ENCODE measurements at regions not wholly inside any gene's neighbourhood (a gene's known extent, or its start where the extent isn't known, plus 50 kb on each side); places are given as distances from the start of the nearest gene placed in this dataset.

GRCh38 chr5:93829346-93829745, 87.9 kb upstream of the POU5F2 start:
- H3K4me3 ChIP-seq (ENCODE audit: low read depth, low read length): no peak overlapping the region
- no peak for TF ChIP-seq CTCF (IDR thresholded peaks at IDR 0.05; ENCODE audit: low read depth, low read length)

DNA sequence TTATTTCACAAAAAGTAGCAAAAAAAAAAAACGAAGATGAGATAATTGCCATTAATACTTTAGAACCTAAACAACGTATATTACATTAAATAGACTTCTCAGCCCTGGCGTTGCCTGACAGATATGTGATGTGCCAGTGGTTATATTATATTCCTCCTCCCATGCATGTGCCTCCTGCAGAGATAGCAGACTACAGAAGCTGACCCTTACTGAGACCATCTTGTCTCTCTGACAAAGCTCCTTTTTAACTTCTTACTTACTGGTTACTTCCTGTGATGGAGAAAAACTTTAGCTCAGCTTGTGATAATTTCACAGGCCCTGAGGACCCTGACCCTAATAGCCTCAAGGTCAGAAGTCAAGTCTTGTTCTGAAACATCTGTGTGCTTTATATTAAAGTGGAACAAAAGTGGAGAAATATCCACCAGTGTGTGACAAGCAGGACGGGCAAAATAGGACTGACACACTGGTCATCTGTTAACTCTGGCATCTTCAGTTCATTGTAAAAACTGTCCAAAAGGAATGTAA, 80.6 kb upstream of the POU5F2 start:
- no peak for TF ChIP-seq CTCF (IDR thresholded peaks at IDR 0.05; ENCODE audit: low read depth, low read length)
- no peak overlapping the region for H3K4me3 ChIP-seq (ENCODE audit: low read depth, low read length)

GRCh38 chr5:93819668-93820067, 78.3 kb upstream of the POU5F2 start:
- H3K4me3 ChIP-seq (ENCODE audit: low read depth, low read length): no peak overlapping the region
- TF ChIP-seq CTCF (IDR thresholded peaks at IDR 0.05; ENCODE audit: low read depth, low read length): no peak

GRCh38 chr5:93810780-93811179, 69.4 kb upstream of the POU5F2 start:
- no peak for TF ChIP-seq CTCF (IDR thresholded peaks at IDR 0.05; ENCODE audit: low read depth, low read length)
- no peak overlapping the region for H3K4me3 ChIP-seq (ENCODE audit: low read depth, low read length)

DNA sequence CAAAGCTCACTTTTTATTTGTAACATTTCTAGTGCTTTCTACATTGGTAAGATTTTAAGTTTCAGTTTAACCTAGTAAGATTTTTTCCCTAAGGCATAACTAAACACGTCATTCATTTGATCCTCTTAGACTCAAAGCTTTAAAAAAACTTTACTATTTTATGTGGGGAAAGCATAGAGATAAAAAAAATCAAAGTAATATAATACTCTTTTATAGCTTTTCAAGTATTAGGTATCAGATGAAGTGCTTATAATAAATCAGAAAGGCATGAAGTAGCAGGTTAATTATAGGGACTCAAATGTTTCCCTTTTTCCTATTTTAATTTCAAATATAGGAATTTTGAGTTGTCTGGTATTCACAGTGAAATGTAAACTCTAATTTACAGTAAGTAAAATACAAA, 68.0 kb upstream of the POU5F2 start:
- no peak for TF ChIP-seq CTCF (IDR thresholded peaks at IDR 0.05; ENCODE audit: low read depth, low read length)
- H3K4me3 ChIP-seq (ENCODE audit: low read depth, low read length): no peak overlapping the region

DNA sequence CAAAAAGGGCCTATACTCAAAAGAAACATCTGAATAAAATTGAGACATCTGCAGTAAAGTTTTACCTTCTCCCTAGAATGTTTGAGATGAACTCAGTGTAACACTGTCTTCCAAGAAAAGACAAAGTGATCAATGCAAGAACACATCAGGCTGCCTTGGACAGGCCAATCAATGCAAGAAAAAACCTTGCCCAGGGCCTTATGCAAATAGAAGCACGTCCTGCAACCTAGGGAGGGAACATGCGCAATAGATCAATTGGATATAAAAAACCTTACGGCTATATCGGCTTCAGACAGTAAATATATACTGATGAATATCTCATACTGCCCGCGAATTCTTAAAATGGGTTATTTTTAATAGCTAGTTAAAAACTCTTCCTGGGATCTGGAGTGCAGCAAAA, 66.4 kb upstream of the POU5F2 start:
- no peak overlapping the region for H3K4me3 ChIP-seq (ENCODE audit: low read depth, low read length)
- TF ChIP-seq CTCF (IDR thresholded peaks at IDR 0.05; ENCODE audit: low read depth, low read length): no peak

DNA sequence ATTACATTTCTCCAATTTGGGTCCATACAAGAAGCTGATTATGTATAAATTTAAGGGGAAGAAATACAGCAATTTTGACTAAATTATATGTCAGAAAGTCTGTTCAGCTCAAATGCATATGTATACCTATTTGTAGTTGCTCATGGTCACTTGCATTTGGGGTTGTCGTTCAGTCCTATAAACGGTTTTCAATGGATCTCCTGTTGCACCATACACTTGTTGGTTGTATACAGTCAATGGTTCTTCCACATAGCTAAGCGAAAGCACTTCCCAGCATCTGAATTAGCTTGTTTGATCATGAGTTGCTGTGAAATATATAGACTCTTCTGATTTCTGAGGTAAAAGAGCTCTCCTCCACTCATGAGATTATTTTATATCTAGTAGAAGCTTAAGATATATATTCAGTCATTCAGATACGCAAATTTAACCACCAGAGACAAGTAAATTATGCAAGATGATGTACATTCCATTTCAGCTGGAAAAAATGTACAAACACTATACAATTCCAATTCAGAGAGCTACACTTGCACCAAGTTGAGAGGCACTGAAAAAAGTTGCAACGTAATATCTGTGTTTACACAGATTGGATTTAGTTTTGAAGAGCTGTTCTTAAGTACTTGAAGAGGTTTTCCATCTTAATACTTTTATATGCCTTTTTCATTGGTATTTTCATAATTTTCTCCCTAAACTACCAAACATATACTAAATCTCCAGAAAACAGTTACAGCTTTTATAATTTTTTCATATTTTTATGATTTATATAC, 64.4 kb upstream of the POU5F2 start:
- no peak overlapping the region for H3K4me3 ChIP-seq (ENCODE audit: low read depth, low read length)
- TF ChIP-seq CTCF (IDR thresholded peaks at IDR 0.05; ENCODE audit: low read depth, low read length): no peak
